HK-2 (cell line): ENCODE measurements at regions not wholly inside any gene's neighbourhood (a gene's known extent, or its start where the extent isn't known, plus 50 kb on each side); places are given as distances from the start of the nearest gene placed in this dataset.
"Not testable (repeated sequence)": the region's sequence is repeated elsewhere in the genome, so short reads cannot be mapped to it uniquely, and the experiment has no call there.

Source experiments
- DNase-seq: peaks from one replicate; pipeline ENCODE4 v3.0.0-alpha.2; 2018; ENCODE audit not compliant: unreplicated experiment

- DNase-seq = no peak
These were observed 1265.8 kb upstream of the CNTN5 start for GRCh38 chr11:97754976-97755375.

DNA sequence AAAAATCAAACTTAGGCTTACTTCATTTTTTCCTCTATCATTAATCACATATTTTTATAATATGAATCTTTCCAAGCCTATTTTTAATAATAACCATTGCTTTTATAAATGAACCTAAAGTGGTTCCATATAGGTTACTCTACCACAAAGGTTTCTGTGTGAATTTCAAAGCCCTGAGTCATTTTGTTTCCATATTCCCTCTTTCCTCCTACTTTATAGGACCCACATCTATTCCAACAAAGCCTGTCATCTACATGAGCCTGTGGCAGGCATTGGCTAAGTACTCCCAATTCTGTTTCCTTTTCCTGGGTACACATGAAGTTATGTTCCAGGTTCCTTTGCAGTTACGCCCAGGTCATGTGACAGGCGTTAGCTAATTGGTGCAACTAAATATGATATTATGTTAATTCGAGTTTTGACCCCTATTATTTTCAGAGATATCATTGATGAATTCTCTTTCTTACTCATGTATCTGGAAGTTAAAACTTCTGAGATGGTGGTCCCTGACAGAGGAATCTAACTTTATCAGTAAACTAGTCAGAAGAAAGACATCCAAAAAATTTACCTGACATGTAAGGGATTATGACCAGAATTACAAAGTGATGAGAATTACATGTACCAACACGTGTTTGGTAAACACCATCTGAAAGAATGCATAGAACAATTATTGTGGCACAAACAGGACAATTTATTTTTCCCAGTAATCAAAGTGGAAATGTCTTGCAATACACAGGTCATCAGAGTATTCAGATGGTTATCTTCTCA, 1264.0 kb upstream of the CNTN5 start:
- no peak for DNase-seq

DNA sequence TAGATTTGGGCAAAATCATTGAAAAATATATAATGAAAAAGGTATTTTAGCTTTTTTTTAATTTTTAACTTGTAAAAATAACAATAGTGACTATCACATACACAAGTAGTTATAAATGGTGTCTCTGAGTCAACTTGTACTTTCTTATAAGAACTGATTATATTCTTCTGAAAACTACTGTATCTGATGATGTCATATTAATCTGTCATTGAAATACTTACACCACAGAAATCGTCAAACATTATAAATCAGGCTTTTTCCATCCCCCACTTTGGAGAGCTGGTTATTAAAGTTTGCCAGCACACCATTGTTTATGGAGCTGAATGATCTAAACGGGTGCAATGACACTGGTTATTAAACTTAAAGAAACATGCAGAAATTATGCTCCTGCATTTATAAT, 1259.6 kb upstream of the CNTN5 start:
- no peak for DNase-seq

DNA sequence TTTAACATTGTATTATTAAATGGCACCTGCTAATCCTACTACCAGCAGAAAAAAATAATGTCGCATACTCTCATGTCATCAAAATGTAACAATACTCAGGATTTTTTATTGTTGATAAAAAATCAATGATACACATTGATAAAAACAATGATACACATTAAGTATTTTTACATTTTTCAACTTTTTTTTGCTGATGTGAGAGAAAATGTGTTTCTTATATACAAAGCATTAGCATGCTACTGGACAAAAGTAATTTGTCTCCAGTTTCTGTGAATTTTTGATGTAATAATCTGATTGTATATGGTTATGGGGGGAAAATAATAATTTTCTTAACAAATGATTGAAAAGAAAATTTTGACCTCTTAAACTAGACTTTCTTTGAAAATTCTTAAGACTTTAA, 1256.6 kb upstream of the CNTN5 start:
- DNase-seq = no peak

GRCh38 chr11:97764605-97765004, 1256.1 kb upstream of the CNTN5 start:
- DNase-seq = no peak

GRCh38 chr11:97770570-97770969, 1250.2 kb upstream of the CNTN5 start:
- no peak for DNase-seq

DNA sequence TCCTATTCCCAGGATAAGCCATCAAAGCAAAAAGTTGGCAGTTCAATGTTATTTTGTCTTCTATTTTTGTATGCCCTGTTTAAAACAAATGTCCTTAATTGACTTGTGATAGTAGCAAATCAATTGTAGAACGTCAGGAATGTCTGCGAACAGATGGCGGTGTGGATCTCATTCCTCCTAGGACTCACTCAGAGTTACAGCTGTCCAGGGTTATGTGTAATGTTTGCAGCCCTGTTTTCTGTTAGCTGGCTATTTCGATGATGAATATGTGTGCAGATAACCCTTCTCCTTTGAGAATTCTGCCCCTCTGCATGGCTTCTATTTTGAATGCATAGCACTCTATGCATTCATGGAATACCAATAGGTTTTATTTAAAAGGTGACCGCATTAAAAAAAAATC, 1248.0 kb upstream of the CNTN5 start:
- no peak for DNase-seq

- not testable (repeated sequence) for DNase-seq
These were observed 1236.4 kb upstream of the CNTN5 start for GRCh38 chr11:97784388-97784787.

GRCh38 chr11:97786961-97787360, 1233.8 kb upstream of the CNTN5 start:
- DNase-seq = no peak

DNA sequence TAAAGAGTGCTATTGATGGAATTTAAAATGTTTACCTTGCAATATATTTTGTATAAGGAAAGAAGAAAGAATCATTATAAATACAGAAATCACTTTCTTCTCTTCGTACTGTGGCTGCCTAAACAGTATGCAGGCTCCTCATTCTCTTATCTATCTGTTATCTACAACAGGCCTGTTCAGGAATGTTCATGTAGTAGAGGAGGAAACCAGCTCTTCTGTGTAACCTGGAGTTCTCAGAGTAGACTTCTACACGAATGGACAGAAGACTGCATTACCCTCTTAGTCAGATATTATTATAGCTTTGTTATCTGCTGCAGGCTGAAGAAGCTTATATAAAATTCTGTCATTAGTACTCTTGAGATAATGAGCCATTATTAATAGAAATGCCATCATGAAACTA, 1225.9 kb upstream of the CNTN5 start:
- no peak for DNase-seq

DNA sequence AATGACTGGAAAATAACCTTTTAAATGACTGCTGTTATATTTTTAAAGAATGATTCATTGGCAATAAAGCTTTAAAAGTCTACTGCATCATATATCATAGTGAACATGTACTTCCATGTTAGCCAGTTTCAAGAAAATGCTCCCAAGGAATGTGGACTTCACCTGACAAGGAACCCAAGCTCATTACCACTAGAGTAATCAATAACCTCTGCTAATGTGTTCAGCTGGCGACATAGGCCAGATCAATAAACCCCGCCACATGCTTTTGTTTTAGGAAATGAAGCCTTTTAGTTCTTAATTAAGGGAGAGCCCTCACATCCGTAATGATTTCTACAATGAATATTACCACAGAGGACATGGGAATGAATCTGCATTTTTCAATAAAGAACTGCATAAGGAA, 1219.9 kb upstream of the CNTN5 start:
- DNase-seq = no peak

GRCh38 chr11:97814325-97814959, 1206.3 kb upstream of the CNTN5 start:
- DNase-seq = no peak

DNA sequence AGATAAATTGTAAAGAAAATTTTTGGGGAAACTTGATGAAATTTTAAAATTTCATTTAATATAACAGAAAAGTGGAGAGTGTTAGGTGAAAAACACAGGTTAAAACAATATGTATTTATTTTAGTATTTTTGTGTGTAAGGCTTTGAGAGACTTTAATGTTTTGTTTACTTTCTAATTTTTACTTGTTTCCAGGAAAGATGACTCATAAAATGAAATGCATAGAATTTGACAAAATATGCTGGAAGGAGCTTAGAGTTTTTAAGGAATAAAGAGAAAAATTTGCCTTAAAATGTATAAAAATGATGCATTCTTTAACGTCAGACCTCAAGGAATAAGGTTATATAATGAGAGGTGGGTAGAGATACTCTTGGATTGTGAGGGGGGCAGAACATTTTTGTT, 1205.1 kb upstream of the CNTN5 start:
- DNase-seq = no peak

DNA sequence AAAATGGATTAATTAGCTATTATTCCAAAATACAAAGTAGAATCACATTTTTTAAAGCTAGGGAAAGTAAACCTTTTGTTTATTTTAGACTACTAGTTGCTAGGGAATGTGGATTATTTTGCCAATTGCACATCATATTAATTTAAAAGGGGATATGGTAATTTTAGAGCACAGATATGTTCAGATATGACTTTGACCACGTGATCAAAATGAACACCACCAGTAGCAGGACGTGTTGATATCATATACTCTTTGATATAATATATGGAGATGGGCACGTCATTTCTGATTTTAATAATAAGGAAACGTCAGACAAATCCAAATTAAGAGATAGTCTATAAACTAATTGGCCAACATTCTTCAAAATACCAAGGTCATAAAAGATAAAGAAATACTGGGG, 1188.3 kb upstream of the CNTN5 start:
- DNase-seq = no peak

DNA sequence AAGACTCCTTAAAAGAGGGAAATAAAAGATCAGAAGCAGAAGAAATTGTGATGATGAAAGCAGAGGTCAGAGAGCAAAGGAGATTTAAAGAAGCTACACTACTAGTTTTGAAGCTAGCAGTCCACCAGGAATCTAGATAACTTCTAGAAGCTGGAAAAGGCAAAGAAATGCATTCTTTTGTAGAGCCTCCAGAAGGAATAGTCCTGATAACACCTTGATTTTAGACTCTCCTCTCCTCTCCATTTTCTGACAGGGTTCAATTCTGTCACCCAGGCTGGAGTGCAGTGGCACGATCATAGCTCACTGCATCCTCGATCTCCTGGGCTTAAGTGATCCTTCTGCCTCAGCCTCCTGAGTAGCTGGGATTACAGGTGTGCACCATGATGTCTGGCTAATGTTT, 1187.3 kb upstream of the CNTN5 start:
- no peak for DNase-seq

- no peak for DNase-seq
These were observed 1176.7 kb upstream of the CNTN5 start for GRCh38 chr11:97844016-97844415.

- no peak for DNase-seq
These were observed 1173.0 kb upstream of the CNTN5 start for GRCh38 chr11:97847730-97848129.

GRCh38 chr11:97850701-97851100, 1170.0 kb upstream of the CNTN5 start:
- DNase-seq = no peak

- no peak for DNase-seq
These were observed 1166.4 kb upstream of the CNTN5 start for GRCh38 chr11:97854357-97854756.

GRCh38 chr11:97854877-97855276, 1165.9 kb upstream of the CNTN5 start:
- DNase-seq = no peak

- no peak for DNase-seq
These were observed 1164.1 kb upstream of the CNTN5 start for GRCh38 chr11:97856666-97857065.

DNA sequence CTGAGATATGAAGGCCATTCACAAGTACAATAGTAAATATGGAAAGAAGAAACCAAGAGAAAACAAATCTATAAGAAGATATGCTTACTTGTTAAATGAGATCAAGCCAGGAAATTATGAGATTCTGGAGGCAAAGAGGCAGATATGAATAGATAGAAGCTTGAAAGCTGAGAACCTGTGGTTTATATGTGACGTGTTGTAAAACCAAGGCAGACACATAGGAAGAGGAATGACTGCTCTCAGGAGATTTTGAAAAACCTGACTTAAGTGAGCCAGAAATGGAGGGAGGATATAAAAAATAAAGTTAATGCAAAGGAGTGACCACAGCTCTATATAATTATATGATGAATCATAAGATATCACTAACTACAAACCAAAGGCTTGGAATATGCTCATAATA, 1160.5 kb upstream of the CNTN5 start:
- DNase-seq = no peak

GRCh38 chr11:97862021-97862420, 1158.7 kb upstream of the CNTN5 start:
- DNase-seq = no peak
